NT2/D1 (cell line): ENCODE measurements at regions not wholly inside any gene's neighbourhood (a gene's known extent, or its start where the extent isn't known, plus 50 kb on each side); places are given as distances from the start of the nearest gene placed in this dataset.

Source experiments
- DNase-seq: peaks from one replicate; pipeline ENCODE4 v3.0.0-alpha.2; 2011; ENCODE audit warnings: low read depth, low spot score
- H3K27me3 ChIP-seq: 2 replicates; pipeline ENCODE4 v1.6.0; 2011; ENCODE audit warnings: mild to moderate bottlenecking; ENCODE audit not compliant: insufficient read length, insufficient read depth
- H3K36me3 ChIP-seq: 2 replicates; pipeline ENCODE4 v1.6.1; 2011; ENCODE audit warnings: mild to moderate bottlenecking, low read length, mixed read lengths; ENCODE audit not compliant: insufficient read depth, insufficient read length
- H3K4me1 ChIP-seq: 2 replicates; pipeline ENCODE4 v1.5.1; 2011; ENCODE audit not compliant: insufficient read depth, insufficient read length
- H3K4me3 ChIP-seq: 2 replicates; pipeline ENCODE4 v1.5.1; 2011; ENCODE audit warnings: low read depth; ENCODE audit not compliant: insufficient read length
- H3K9ac ChIP-seq: 2 replicates; pipeline ENCODE4 v1.6.0; 2011; ENCODE audit warnings: low read depth; ENCODE audit not compliant: insufficient read length
- H3K9me3 ChIP-seq: 2 replicates; pipeline ENCODE4 v1.5.1; 2011; ENCODE audit warnings: mild to moderate bottlenecking, low read length; ENCODE audit not compliant: insufficient read depth
- SUZ12 ChIP-seq: IDR thresholded peaks from 2 replicates; pipeline ENCODE4 v1.6.1; 2011; ENCODE audit not compliant: insufficient read length, insufficient read depth; ENCODE audit errors: extremely low read depth
- YY1 ChIP-seq: IDR thresholded peaks from 2 replicates; pipeline ENCODE4 v1.6.1; 2011; ENCODE audit not compliant: insufficient read length, insufficient read depth
- ZNF274 ChIP-seq: IDR thresholded peaks from 2 replicates; pipeline ENCODE4 v1.6.1; 2011; ENCODE audit warnings: mild to moderate bottlenecking, low read depth, low read length

- TF ChIP-seq SUZ12 (no peak), YY1 (no peak), ZNF274 (no peak)
- H3K9me3 ChIP-seq: no peaks in the 10 kb centered on the region
- no peak overlapping the region for H3K9ac ChIP-seq
- no peaks in the 10 kb centered on the region for H3K36me3 ChIP-seq
- no peaks in the 10 kb centered on the region for H3K27me3 ChIP-seq
- H3K4me3 ChIP-seq: no peak overlapping the region
- DNase-seq: no peak
- no peaks in the 10 kb centered on the region for H3K4me1 ChIP-seq
Observed at GRCh38 chr7:46581268-46581667, 660.2 kb upstream of the IGFBP3 start.

- no peak for DNase-seq
- H3K9me3 ChIP-seq: no peaks in the 10 kb centered on the region
- H3K9ac ChIP-seq: no peak overlapping the region
Observed at GRCh38 chr7:46580766-46581165, 659.7 kb upstream of the IGFBP3 start.

GRCh38 chr7:46577394-46577793, 656.3 kb upstream of the IGFBP3 start:
- no peak for DNase-seq
- Histone ChIP-seq H3K4me3 (no peak overlapping the region), H3K27me3 (no peaks in the 10 kb centered on the region), H3K4me1 (no peaks in the 10 kb centered on the region), H3K36me3 (no peaks in the 10 kb centered on the region), H3K9ac (no peak overlapping the region), H3K9me3 (no peaks in the 10 kb centered on the region)
- TF ChIP-seq SUZ12: no peak
- TF ChIP-seq YY1: no peak
- TF ChIP-seq ZNF274: no peak

More at GRCh38 chr7:46580766-46581165, 659.7 kb upstream of the IGFBP3 start:
- no peaks in the 10 kb centered on the region for H3K4me1 ChIP-seq
- H3K4me3 ChIP-seq: no peak overlapping the region
- H3K27me3 ChIP-seq: no peaks in the 10 kb centered on the region
- H3K36me3 ChIP-seq: no peaks in the 10 kb centered on the region
- TF ChIP-seq ZNF274 (no peak), SUZ12 (no peak), YY1 (no peak)

- DNase-seq: no peak
- TF ChIP-seq ZNF274: no peak
- TF ChIP-seq YY1: no peak
- no peak for TF ChIP-seq SUZ12
- no peak overlapping the region for H3K4me3 ChIP-seq
Observed at GRCh38 chr7:46576950-46577349, 655.9 kb upstream of the IGFBP3 start.

GRCh38 chr7:46572691-46573090, 651.6 kb upstream of the IGFBP3 start:
- Histone ChIP-seq H3K9me3 (no peaks in the 10 kb centered on the region), H3K4me3 (no peak overlapping the region), H3K9ac (no peak overlapping the region), H3K36me3 (no peaks in the 10 kb centered on the region), H3K4me1 (no peaks in the 10 kb centered on the region), H3K27me3 (no peaks in the 10 kb centered on the region)
- no peak for DNase-seq
- TF ChIP-seq SUZ12: no peak

More at GRCh38 chr7:46576950-46577349, 655.9 kb upstream of the IGFBP3 start:
- H3K27me3 ChIP-seq: no peaks in the 10 kb centered on the region
- no peaks in the 10 kb centered on the region for H3K4me1 ChIP-seq
- H3K36me3 ChIP-seq: no peaks in the 10 kb centered on the region
- H3K9me3 ChIP-seq: no peaks in the 10 kb centered on the region
- H3K9ac ChIP-seq: no peak overlapping the region

- Histone ChIP-seq H3K27me3 (no peaks in the 10 kb centered on the region), H3K9me3 (no peaks in the 10 kb centered on the region), H3K4me3 (no peak overlapping the region), H3K9ac (no peak overlapping the region), H3K36me3 (no peaks in the 10 kb centered on the region), H3K4me1 (no peaks in the 10 kb centered on the region)
- TF ChIP-seq ZNF274 (no peak), SUZ12 (no peak), YY1 (no peak)
- DNase-seq: no peak
Observed at GRCh38 chr7:46571996-46572395, 650.9 kb upstream of the IGFBP3 start.

GRCh38 chr7:46569133-46569465, 648.0 kb upstream of the IGFBP3 start:
- Histone ChIP-seq H3K9ac (no peak overlapping the region), H3K36me3 (no peaks in the 10 kb centered on the region), H3K27me3 (no peaks in the 10 kb centered on the region), H3K4me3 (no peak overlapping the region), H3K4me1 (no peaks in the 10 kb centered on the region), H3K9me3 (no peaks in the 10 kb centered on the region)
- no peak for DNase-seq
- TF ChIP-seq SUZ12 (no peak), YY1 (no peak), ZNF274 (no peak)

GRCh38 chr7:46568420-46569132, 647.5 kb upstream of the IGFBP3 start:
- no peak overlapping the region for H3K9ac ChIP-seq
- TF ChIP-seq YY1: no peak
- TF ChIP-seq SUZ12: no peak
- no peak for TF ChIP-seq ZNF274
- H3K4me3 ChIP-seq: no peak overlapping the region
- no peaks in the 10 kb centered on the region for H3K9me3 ChIP-seq
- H3K27me3 ChIP-seq: no peaks in the 10 kb centered on the region
- no peaks in the 10 kb centered on the region for H3K4me1 ChIP-seq
- H3K36me3 ChIP-seq: no peaks in the 10 kb centered on the region
- no peak for DNase-seq
